Suprapubic skin (tissue), 4 donors: ENCODE measurements at regions not wholly inside any gene's neighbourhood (a gene's known extent, or its start where the extent isn't known, plus 50 kb on each side); places are given as distances from the start of the nearest gene placed in this dataset.

Experiments used
- EP300 ChIP-seq: sonication (generic); formaldehyde crosslinking; IDR thresholded peaks from one replicate; pipeline ENCODE4 v1.6.1; 2017; ENCODE audit warnings: antibody characterized with exemption
- POLR2A ChIP-seq, 2 donors: fragments of 450-650 bp; IDR thresholded peaks; one replicate each; pipeline ENCODE4 v1.6.1; 2017; ENCODE audit warnings: antibody characterized with exemption in 2 of 2, mild to moderate bottlenecking in 2 of 2, moderate library complexity in 2 of 2
- POLR2AphosphoS5 ChIP-seq, 3 donors: sonication (generic); formaldehyde crosslinking; IDR thresholded peaks; one replicate each; pipeline ENCODE4 v1.6.1; 2017; ENCODE audit warnings: antibody characterized with exemption in 3 of 3
- TF ChIP-seq, protein P1 (sequence below), 2 donors: fragments of 200-600 bp in 1 of 2; fragments of 450-650 bp in 1 of 2; sonication (generic) in 1 of 2; IDR thresholded peaks; one replicate each; pipeline ENCODE4 v1.5.1; 2016 to 2019; ENCODE audit warnings: antibody characterized with exemption in 2 of 2, mild to moderate bottlenecking in 1 of 2, moderate library complexity in 1 of 2

DNA sequence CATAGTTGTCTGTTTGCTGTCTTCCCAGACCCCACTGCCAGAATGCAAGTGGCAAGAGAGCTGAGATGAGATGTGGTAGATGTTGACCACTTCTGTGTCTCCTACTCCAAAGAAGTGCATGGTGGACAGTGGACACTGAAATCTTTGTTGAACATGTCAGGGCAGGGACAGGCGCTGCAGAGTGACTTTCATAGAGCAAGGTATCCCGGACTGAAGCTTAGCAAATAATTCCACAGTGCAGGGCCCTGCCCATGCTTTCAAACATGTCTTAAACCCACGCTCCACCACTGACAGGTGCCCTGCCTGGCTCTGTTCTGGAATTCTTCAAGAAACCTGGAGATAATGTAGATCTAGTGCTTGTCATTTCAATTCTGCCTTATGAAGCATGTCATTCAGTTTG is 470.5 kb upstream of the ID2 start:
- TF ChIP-seq, protein P1, sequence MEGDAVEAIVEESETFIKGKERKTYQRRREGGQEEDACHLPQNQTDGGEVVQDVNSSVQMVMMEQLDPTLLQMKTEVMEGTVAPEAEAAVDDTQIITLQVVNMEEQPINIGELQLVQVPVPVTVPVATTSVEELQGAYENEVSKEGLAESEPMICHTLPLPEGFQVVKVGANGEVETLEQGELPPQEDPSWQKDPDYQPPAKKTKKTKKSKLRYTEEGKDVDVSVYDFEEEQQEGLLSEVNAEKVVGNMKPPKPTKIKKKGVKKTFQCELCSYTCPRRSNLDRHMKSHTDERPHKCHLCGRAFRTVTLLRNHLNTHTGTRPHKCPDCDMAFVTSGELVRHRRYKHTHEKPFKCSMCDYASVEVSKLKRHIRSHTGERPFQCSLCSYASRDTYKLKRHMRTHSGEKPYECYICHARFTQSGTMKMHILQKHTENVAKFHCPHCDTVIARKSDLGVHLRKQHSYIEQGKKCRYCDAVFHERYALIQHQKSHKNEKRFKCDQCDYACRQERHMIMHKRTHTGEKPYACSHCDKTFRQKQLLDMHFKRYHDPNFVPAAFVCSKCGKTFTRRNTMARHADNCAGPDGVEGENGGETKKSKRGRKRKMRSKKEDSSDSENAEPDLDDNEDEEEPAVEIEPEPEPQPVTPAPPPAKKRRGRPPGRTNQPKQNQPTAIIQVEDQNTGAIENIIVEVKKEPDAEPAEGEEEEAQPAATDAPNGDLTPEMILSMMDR (IDR thresholded peaks at IDR 0.05): no peak
- TF ChIP-seq EP300 (no peak), POLR2A (IDR thresholded peaks at IDR 0.05) (no peak), POLR2AphosphoS5 (IDR thresholded peaks at IDR 0.05) (no peak)
